ENCODE measurements at regions not wholly inside any gene's neighbourhood (a gene's known extent, or its start where the extent isn't known, plus 50 kb on each side); places are given as distances from the start of the nearest gene placed in this dataset.

GRCh38 chr11:105553025-105553424 is 56.8 kb upstream of the GRIA4 start:
- DNase-seq (ENCODE audit: low read depth in 2 of 2) = no peak

- no peak for DNase-seq (ENCODE audit: low read depth in 2 of 2)
Observed at GRCh38 chr11:105548359-105548758, 61.5 kb upstream of the GRIA4 start.

GRCh38 chr11:105538588-105538987 is 71.3 kb upstream of the GRIA4 start:
- no peak for DNase-seq (ENCODE audit: low read depth in 2 of 2)

GRCh38 chr11:105537531-105537930 is 72.3 kb upstream of the GRIA4 start:
- DNase-seq (ENCODE audit: low read depth in 2 of 2) = no peak

GRCh38 chr11:105524286-105524685 is 85.6 kb upstream of the GRIA4 start:
- DNase-seq (ENCODE audit: low read depth in 2 of 2) = no peak

GRCh38 chr11:105520706-105521345 is 89.0 kb upstream of the GRIA4 start:
- no peak for DNase-seq (ENCODE audit: low read depth in 2 of 2)

GRCh38 chr11:105507496-105508254 is 102.2 kb upstream of the GRIA4 start:
- no peak for DNase-seq (ENCODE audit: low read depth in 2 of 2)

- no peak for DNase-seq (ENCODE audit: low read depth in 2 of 2)
Observed at GRCh38 chr11:105492010-105492409, 117.9 kb upstream of the GRIA4 start.

- DNase-seq (ENCODE audit: low read depth in 2 of 2) = no peak
Observed at GRCh38 chr11:105491394-105491793, 118.5 kb upstream of the GRIA4 start.

GRCh38 chr11:105490333-105490732 is 119.5 kb upstream of the GRIA4 start:
- DNase-seq (ENCODE audit: low read depth in 2 of 2) = no peak

- no peak for DNase-seq (ENCODE audit: low read depth in 2 of 2)
Observed at GRCh38 chr11:105489446-105489845, 120.4 kb upstream of the GRIA4 start.

GRCh38 chr11:105486929-105487328 is 122.9 kb upstream of the GRIA4 start:
- DNase-seq (ENCODE audit: low read depth in 2 of 2) = no peak

GRCh38 chr11:105469931-105470330 is 139.9 kb upstream of the GRIA4 start:
- no peak for DNase-seq (ENCODE audit: low read depth in 2 of 2)

GRCh38 chr11:105468154-105468553 is 141.7 kb upstream of the GRIA4 start:
- no peak for DNase-seq (ENCODE audit: low read depth in 2 of 2)

GRCh38 chr11:105466582-105467228 is 143.2 kb upstream of the GRIA4 start:
- no peak for DNase-seq (ENCODE audit: low read depth in 2 of 2)

- no peak for DNase-seq (ENCODE audit: low read depth in 2 of 2)
Observed at GRCh38 chr11:105458071-105458470, 151.8 kb upstream of the GRIA4 start.

- no peak for DNase-seq (ENCODE audit: low read depth in 2 of 2)
Observed at GRCh38 chr11:105456950-105457349, 152.9 kb upstream of the GRIA4 start.

- DNase-seq (ENCODE audit: low read depth in 2 of 2) = no peak
Observed at GRCh38 chr11:105449100-105449734, 160.7 kb upstream of the GRIA4 start.

GRCh38 chr11:105448703-105449079 is 161.2 kb upstream of the GRIA4 start:
- DNase-seq (ENCODE audit: low read depth in 2 of 2) = no peak

- DNase-seq (ENCODE audit: low read depth in 2 of 2) = peak in 1 of 2 donors; percentile 4
Observed at GRCh38 chr11:105447936-105448702, 161.8 kb upstream of the GRIA4 start.

GRCh38 chr11:105443623-105444022 is 166.2 kb upstream of the GRIA4 start:
- DNase-seq (ENCODE audit: low read depth in 2 of 2) = no peak

All from stimulated activated CD8-positive, alpha-beta memory T cell treated with anti-CD3 and anti-CD28 coated beads, Interleukin-15, amount 100 ng/mL, for 48 hours (primary cell).